GM18511 (cell line): ENCODE measurements at regions not wholly inside any gene's neighbourhood (a gene's known extent, or its start where the extent isn't known, plus 50 kb on each side); places are given as distances from the start of the nearest gene placed in this dataset.

Experiments
- ATAC-seq: cut with Tn5 transposase; IDR thresholded peaks from one replicate; pipeline ENCODE4 v1.9.1; 2021; ENCODE audit warnings: mild to moderate bottlenecking, moderate library complexity; ENCODE audit not compliant: unreplicated experiment

GRCh38 chr5:8048920-8049319 is 180.0 kb downstream of the MTRR start:
- no peak for ATAC-seq

DNA sequence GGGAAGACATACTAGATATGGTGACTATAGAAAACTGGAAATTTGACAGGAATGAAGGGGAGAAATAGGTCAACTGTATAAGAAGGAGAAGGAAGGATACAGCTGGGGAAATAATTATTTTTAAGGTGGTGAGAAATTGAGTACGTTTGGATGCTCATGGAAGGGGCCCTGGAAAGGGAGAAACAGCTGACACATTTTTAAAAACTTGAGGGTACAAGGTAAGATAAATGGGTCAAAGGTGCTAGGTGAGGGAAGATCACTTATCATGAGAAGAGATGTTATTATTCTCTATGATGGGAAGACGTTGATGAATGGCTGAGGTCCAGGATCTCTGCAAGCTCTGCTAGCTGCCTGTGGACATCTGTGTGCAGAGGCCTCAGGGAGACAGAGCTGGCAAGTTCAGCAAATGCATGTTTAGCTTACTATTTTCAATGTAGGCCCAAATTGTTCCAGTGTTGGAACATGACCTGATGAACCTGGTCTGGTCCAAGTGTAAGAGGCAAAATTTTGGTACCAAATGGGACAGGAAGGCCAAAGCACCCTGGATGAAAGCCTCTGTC is 181.7 kb downstream of the MTRR start:
- ATAC-seq, result no peak

DNA sequence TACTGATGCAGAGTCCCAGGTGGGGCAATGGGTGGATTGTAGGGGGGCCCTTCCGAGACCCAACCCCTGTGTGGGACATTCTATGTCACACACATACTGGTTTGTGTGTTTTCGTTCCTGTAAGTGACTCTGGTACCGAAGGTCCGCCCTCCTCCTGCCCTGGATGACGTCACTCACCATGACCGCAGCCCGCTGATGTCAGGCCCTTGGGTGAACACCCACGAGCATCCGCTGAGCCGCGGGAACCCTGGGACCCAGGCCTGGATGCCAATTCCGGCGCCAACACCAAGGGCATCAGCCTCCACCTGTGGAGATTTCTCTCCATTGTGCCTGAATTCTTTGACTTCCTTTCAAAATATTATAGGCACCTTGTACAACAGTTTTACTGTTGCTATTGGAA is 184.3 kb downstream of the MTRR start:
- no peak for ATAC-seq

DNA sequence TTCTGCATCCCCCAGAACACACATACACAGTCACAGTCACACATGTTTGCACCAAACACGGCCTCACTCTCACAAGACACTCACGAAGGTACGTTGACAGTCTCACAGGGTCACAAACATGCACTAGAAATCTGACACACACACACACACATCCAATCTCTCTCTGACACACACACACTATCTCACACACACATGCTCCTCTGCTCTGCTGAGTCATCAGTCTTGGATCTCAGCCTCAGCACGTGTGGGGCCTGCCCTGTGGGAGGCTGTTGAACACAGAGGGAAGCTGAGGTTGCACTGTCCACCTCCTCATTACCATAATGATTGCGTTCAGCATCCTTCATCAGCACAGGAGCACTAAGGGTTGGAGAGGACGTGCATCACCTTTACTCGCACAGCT is 188.8 kb downstream of the MTRR start:
- ATAC-seq, result no peak

DNA sequence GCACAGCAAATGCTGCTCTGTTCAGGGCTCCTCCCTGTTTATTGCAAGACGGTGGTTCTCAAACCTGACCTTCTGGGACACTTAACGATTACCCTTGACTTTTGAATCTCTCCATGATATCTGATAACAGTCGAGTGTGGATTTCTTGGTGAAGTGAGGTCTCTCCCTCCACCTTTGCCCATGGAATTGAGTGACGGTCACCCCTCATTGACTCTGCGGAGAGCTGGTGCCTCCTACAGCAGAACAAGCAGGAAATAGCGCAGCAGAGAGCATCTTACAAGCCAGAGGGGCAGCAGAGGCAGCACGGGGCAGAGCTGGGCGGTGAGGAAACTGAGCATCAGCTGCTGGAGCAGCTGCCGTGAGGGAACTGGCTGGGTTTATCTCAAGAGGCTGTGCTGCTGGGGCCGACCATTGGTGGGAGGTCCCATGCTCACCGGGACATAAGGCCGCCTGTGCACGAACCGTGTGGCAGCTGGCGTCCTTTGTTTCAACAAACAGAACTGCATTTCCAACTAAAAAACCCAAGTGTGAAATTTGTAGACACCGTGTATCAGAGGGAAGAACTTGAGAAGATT is 189.8 kb downstream of the MTRR start:
- no peak for ATAC-seq

DNA sequence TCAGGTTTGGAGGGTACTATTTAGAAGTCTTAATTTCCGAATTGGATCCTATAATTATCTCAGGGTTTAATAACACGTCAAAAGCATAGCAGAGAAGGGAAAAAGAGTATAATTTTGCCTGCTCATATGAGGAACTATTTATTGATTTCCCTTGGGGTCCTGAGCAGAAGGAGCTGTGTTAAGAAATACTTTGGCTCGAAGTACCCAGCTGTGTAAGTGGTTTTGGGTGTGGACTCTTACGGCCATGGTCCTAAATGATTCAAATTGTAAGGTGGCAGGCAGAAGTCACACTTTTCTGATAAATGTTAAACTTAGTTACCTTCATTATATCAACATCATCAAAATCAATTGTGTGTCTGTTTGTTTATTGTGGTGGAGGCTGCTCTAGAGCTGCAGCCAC is 190.4 kb downstream of the MTRR start:
- ATAC-seq, result no peak

- no peak for ATAC-seq
Observed at GRCh38 chr5:8060235-8060952, 191.4 kb downstream of the MTRR start.

- no peak for ATAC-seq
Observed at GRCh38 chr5:8060953-8061429, 192.0 kb downstream of the MTRR start.

DNA sequence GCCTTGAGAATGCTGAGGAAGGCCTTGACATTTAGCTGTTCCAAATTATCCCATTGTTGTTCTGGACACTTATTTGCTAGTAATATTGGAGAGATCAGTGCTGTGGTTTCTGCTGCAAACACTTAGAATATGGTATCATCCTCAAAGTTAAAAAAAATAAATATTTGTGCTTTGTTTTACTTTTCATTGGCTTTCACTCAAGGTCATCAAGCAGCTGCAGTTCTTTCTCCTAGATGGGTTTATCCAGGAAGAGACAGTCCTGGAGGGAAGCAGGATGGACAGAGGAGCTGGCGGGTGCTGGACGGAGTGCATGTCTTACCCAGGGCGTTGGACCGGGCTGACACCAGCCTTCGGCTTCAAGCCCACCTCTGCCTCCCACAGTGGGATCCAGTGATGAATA is 193.6 kb downstream of the MTRR start:
- ATAC-seq, result no peak

DNA sequence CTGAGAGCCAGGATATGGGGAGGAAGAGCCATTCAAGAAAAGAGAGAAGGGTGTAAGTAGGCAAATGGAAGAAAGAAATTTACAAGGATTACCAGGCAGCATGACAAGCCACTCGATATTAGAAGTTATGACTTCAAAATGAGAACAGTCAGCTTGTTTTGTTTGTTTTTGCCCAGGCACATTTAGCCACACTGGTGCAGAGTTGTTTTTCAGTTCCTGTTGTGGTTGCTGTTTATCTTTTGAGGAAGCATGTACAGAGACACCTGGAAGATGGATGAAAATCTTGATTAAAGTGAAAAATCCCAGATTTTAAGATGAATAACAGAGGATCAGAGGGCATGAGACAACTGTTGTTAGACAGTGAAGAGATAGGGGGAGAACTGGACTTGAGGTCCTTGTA is 199.1 kb downstream of the MTRR start:
- no peak for ATAC-seq

DNA sequence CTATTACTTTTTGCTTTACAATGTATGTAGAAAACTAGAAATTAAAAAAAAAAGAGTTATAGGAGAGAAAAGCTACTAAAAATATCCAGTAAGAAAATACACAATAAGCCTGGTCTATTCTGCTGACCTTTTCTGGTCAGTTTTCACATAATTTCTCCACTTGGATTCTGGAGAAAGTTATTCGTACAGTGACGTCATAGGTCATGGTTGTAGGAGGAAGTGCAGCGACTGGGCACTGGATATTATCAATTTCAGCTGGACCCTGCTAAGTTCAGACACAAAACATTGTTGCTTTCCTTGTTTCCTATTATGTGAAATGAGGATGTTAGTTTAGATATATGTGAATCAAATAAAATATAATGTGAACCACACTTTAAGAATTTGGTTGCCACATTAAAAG is 201.2 kb downstream of the MTRR start:
- no peak for ATAC-seq

GRCh38 chr5:8079056-8079455 is 210.1 kb downstream of the MTRR start:
- ATAC-seq, result no peak

DNA sequence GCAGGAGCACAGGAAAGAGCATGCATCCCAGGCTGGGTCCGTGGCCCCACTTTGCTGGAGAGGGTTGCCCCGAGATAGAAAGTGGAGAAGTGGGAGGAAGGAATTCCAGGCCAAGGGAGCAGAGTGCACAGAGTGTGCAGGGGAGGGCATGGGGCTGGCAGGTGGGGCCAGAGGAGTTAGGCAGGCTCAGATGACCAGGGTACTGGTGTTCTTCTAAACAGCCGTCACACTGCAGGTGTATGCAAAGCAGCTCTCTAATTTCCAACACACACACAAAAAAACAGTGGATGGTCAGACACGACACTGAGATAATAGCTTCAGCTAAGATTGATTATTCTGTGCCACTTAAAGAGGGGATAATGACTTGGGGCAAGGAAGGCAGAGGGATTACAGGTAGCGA is 212.2 kb downstream of the MTRR start:
- no peak for ATAC-seq

GRCh38 chr5:8093669-8094068 is 224.7 kb downstream of the MTRR start:
- ATAC-seq, result no peak

DNA sequence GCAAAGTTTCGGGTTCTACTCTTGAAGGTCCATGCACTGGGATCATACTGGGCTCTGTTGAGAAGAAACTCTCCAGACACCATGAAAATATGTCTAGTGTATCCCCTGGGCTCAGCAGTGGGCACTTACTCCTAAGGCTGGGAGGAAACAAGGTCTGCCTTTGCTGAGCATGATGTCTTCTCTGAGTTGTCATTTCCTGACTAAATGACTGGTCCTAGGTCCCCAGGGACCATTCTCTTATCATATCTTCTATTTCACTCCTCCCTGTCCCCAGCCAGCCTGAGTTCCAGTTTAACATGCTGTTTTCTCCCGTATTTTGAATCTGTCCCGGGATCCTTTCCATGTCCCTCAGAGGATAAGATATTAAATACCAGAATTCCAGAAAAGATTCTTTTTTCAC is 225.4 kb downstream of the MTRR start:
- ATAC-seq, result no peak

DNA sequence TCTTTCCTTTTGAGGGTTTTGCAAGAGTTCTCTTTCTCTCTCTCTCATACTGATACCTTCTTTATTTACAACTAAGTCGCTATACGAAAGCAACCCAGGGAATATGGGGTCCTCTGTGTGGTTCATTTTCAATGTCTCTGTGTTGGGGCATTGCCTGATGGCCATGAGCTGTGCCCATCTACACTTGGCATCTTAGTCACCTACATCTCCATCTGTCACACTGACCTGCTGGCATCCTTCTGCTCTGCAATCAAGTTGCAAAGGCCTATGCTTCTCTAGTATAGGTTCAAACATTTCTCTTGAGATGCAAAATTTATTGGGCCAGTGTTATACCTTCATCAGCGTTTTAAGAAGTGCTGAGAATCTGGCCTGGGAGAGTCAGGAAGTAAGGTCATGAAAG is 228.2 kb downstream of the MTRR start:
- no peak for ATAC-seq

DNA sequence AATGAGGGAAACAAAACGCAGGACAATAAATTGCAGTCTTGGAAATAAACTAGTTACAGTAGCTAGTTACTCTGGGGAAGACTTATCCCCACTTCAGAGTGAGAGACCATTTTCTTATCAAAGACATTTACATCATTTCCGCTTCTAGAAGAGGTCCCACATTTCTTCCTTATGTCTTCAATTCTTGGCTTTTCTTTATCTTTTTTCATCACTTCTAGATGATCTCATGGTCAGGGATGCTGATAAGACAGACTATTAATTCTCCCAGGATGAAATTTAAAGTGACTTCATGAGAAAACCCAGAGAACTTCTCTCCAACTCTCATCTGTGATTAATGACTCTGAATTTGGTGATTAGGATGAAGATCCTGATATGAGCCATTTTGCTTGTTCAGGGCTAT is 229.1 kb downstream of the MTRR start:
- ATAC-seq, result no peak

DNA sequence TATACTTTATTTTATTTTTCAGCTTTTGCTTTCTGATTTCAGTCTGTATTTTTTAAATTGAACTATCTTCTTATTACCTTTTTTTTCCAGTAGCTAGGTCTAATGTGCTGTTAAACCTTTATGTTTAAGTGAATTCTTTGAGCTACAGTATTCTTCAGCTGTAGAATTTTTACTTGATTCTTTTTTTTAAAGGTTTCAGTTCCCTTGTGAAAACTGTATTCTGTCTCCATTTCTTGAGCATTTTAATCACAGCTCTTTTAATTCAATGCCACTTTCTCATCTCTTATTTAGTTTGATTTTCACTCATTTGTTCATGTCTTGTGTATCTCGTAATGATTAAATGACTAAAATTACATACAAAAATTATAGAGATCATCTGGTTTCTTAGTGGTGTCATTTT is 233.8 kb downstream of the MTRR start:
- ATAC-seq, result no peak

GRCh38 chr5:8114597-8115266 is 245.8 kb downstream of the MTRR start:
- ATAC-seq, result no peak

GRCh38 chr5:8123559-8123958 is 254.6 kb downstream of the MTRR start:
- ATAC-seq, result no peak

DNA sequence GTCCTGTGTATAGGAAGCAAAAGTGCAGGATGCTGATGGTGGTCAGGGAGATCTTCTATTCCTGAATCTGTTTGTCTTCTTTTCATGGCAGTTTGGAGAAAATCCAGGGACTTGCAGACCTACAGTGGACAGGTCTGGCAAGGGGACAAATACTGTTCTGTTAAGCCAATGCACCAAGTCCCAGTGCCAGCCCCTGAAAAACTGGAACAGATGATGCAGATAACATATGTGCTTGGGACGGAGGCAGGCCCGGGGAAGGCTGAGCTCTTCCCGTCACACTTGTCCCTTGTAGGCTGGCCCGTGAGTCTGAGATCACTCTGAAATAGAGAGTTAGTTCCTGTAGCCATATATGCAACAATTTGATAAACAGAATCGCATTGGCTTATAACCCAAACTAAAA is 265.7 kb downstream of the MTRR start:
- no peak for ATAC-seq

GRCh38 chr5:8135742-8136141 is 266.8 kb downstream of the MTRR start:
- ATAC-seq, result no peak
